BE2C (cell line): ENCODE measurements at regions not wholly inside any gene's neighbourhood (a gene's known extent, or its start where the extent isn't known, plus 50 kb on each side); places are given as distances from the start of the nearest gene placed in this dataset.

Experiments
- DNase-seq: peaks from one replicate; pipeline ENCODE4 v3.0.0-alpha.2; 2020
- H3K27me3 ChIP-seq: fragments of 250-450 bp; sonication (Bioruptor Pico); 2 replicates; pipeline ENCODE4 v1.5.1; 2020; ENCODE audit warnings: mild to moderate bottlenecking
- H3K36me3 ChIP-seq: fragments of 250-450 bp; sonication (Bioruptor Pico); 2 replicates; pipeline ENCODE4 v1.5.1; 2020; ENCODE audit warnings: mild to moderate bottlenecking
- H3K4me1 ChIP-seq: fragments of 250-450 bp; sonication (Bioruptor Pico); 2 replicates; pipeline ENCODE4 v1.5.1; 2020
- H3K4me3 ChIP-seq: 2 replicates; pipeline ENCODE4 v1.5.1; 2011; ENCODE audit warnings: low read depth, low read length
- H3K9me3 ChIP-seq: fragments of 250-450 bp; sonication (Bioruptor Pico); 2 replicates; pipeline ENCODE4 v1.5.1; 2020
- TF ChIP-seq, protein P1 (sequence below): IDR thresholded peaks from 2 replicates; pipeline ENCODE4 v1.5.1; 2012; ENCODE audit warnings: mild to moderate bottlenecking, low read depth, low read length

DNA sequence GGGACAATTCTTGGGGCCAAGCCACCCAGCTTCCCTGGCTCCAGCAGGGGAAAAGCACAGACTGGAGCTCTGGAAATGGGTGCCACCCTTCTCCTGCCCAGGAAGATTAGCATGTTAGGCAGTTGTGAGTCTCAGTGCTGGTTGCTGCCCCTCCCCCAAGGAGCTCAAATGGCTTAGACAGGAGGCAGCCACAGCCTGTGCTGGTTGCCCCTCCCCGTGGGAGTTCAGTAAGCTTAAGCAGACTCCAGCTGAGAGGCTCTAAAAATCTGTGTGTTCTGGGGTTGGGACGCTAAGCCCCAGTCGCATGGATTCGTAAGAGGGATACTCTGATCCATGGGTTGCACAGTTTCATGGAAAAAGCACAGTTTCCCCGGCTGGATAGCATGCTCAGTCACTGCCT is 92.7 kb upstream of the NDST3 start:
- Histone ChIP-seq H3K27me3 (no peaks in the 10 kb centered on the region), H3K4me1 (no peaks in the 10 kb centered on the region), H3K4me3 (no peak overlapping the region), H3K36me3 (no peaks in the 10 kb centered on the region), H3K9me3 (no peaks in the 10 kb centered on the region)
- no peak for DNase-seq
- TF ChIP-seq, protein P1, sequence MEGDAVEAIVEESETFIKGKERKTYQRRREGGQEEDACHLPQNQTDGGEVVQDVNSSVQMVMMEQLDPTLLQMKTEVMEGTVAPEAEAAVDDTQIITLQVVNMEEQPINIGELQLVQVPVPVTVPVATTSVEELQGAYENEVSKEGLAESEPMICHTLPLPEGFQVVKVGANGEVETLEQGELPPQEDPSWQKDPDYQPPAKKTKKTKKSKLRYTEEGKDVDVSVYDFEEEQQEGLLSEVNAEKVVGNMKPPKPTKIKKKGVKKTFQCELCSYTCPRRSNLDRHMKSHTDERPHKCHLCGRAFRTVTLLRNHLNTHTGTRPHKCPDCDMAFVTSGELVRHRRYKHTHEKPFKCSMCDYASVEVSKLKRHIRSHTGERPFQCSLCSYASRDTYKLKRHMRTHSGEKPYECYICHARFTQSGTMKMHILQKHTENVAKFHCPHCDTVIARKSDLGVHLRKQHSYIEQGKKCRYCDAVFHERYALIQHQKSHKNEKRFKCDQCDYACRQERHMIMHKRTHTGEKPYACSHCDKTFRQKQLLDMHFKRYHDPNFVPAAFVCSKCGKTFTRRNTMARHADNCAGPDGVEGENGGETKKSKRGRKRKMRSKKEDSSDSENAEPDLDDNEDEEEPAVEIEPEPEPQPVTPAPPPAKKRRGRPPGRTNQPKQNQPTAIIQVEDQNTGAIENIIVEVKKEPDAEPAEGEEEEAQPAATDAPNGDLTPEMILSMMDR, result no peak

DNA sequence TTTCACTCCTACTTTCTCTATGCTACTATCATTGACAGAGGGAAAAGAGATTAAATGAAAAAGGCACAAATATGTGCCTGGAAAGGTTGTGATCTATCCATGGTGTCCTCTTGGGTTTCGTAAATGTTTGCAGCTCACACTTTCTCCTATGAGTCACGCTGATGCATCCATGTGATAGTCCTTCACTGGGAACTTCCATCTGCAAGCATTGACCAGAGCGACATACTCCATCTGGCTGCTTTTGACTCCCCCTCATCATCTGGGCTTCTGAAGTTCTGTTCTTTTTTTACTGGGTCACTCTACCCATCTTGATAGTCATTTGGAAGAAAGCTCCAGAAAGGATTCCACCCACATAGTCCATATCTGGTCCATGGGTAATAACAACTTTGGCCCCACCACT is 84.7 kb upstream of the NDST3 start:
- H3K4me3 ChIP-seq, result no peak overlapping the region
- no peaks in the 10 kb centered on the region for H3K27me3 ChIP-seq
- TF ChIP-seq, protein P1, result no peak
- no peaks in the 10 kb centered on the region for H3K36me3 ChIP-seq
- DNase-seq, result no peak
- H3K4me1 ChIP-seq, result no peaks in the 10 kb centered on the region
- H3K9me3 ChIP-seq, result no peaks in the 10 kb centered on the region

DNA sequence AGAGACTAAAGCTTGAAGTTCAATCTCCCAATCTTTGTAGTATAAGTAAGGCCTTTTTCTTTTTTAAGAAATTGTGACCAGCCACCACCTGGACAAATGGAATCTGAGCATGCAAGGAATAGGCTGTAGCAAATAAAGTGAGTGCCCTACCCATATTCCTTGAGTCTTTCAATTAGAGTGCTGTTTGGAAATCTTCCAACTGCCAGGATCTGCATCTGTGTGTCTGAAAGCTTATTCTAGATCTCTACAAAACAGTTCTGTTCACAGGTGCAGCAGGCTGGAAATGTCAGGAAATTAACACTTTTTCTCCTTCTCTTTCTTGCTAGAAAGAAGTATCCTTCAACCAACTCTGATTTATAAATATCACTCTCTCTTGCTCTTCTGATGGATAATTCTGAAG is 76.7 kb upstream of the NDST3 start:
- TF ChIP-seq, protein P1, result no peak
- DNase-seq, result no peak

DNA sequence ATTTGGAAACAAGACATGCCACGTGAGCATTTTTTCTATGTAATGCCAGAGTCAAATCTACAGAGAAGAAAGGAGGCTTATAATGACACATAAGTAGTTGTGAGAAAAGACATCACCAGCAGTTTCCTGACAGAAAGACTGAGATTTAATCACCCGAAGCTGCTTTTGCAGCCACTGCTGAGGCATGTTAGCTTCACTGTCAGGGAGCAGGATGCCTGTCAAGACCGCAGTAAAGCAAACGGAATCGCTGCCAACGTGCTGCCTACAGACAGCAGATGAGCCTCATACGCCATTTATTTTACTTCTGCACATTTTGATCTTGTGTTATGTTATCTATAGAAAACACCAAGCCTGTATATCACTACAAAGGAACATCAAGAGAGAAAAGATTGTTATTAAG is 68.7 kb upstream of the NDST3 start:
- no peaks in the 10 kb centered on the region for H3K36me3 ChIP-seq
- no peaks in the 10 kb centered on the region for H3K27me3 ChIP-seq
- no peak overlapping the region for H3K4me3 ChIP-seq
- no peaks in the 10 kb centered on the region for H3K9me3 ChIP-seq
- TF ChIP-seq, protein P1, result no peak
- H3K4me1 ChIP-seq, result no peaks in the 10 kb centered on the region
- no peak for DNase-seq

More for the DNA sequence above, 76.7 kb upstream of the NDST3 start:
- H3K4me3 ChIP-seq, result no peak overlapping the region
- no peaks in the 10 kb centered on the region for H3K36me3 ChIP-seq
- H3K9me3 ChIP-seq, result no peaks in the 10 kb centered on the region
- H3K27me3 ChIP-seq, result no peaks in the 10 kb centered on the region
- no peaks in the 10 kb centered on the region for H3K4me1 ChIP-seq

DNA sequence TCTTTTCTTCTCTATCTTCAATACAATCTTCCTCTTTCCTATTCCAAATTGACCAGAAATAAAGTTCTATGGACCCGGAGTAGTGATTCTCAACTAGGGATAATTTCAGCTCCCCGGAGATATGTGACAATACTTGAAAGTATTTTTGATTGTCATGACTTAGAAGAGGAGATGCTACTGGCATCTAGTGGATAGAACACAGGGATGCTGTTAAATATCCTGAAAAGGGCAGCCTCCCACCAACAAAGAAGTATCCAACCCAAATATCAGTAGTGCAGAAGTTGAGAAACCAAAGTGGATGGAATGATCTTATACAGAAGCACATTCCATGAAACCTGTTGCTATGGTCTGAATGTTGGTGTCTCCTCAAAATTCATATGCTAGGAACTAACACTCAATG is 65.7 kb upstream of the NDST3 start:
- no peaks in the 10 kb centered on the region for H3K4me1 ChIP-seq
- no peak for DNase-seq
- no peak overlapping the region for H3K4me3 ChIP-seq
- no peaks in the 10 kb centered on the region for H3K9me3 ChIP-seq
- H3K36me3 ChIP-seq, result no peaks in the 10 kb centered on the region
- H3K27me3 ChIP-seq, result no peaks in the 10 kb centered on the region
- TF ChIP-seq, protein P1, result no peak

DNA sequence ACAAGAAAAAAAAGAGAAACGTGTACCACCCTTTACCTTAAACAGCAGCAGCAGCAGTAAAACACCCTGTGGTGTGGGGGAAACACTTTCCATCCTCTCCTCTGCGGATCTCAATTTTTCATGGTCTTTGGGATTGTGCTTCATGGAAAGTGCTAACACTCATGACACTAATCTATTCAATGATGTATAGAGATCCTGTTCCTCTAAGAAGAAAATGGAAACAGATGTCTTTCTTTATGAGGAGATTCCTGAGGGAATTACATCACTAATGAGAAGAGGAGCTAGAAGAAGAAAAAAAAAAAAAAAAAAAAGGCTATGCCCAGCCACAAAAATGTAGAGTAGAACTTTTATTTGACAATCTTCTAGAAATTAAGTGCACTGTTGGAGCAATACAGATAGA is 62.9 kb upstream of the NDST3 start:
- Histone ChIP-seq H3K36me3 (no peaks in the 10 kb centered on the region), H3K9me3 (no peaks in the 10 kb centered on the region), H3K27me3 (no peaks in the 10 kb centered on the region), H3K4me1 (no peaks in the 10 kb centered on the region), H3K4me3 (no peak overlapping the region)
- no peak for DNase-seq
- TF ChIP-seq, protein P1, result no peak
